ENCODE measurements at regions not wholly inside any gene's neighbourhood (a gene's known extent, or its start where the extent isn't known, plus 50 kb on each side); places are given as distances from the start of the nearest gene placed in this dataset.

DNA sequence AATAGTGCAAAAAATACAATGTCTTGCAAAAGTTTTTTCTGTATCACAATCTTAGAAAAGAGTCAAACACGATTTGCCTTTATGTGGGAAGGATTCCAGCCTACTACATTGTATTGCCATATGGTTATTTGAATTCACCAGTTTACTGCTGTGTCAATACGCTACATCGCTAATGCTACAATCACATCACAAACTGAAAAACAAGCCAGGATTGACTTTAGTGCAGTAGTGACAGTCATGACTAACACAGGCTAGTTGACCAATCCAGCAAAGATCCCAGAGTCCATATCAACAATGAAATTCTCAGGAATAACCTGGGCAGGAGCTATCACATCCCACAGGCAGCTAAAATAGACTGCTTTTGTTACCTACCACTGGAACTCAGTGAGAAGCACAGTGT, 67.0 kb downstream of the IL12A start:
- Histone ChIP-seq H4K5ac (ENCODE audit: insufficient read length, low read depth, low read length) (no peak overlapping the region), H2AFZ (ENCODE audit: low read length) (no peak overlapping the region), H2BK12ac (ENCODE audit: low read depth, low read length) (no peak overlapping the region), H3K9me3 (ENCODE audit: insufficient read depth in 2 of 2, low read depth in 1 of 2, low read length in 1 of 2) (peaks cover 0 to 5% of the 10 kb centered on the region in 2 experiments; a peak in 1 of 4 replicates), H3K79me2 (ENCODE audit: control insufficient read depth in 1 of 2, insufficient read depth in 2 of 2, low read length in 2 of 2) (no peaks in the 10 kb centered on the region), H3K4me2 (ENCODE audit: insufficient read depth in 1 of 2, low read depth in 2 of 2, low read length in 2 of 2) (no peak overlapping the region), H3K9ac (replicated peaks in 1 of 4; ENCODE audit: extremely low read depth in 1 of 4, low read depth in 3 of 4, low read length in 3 of 4) (no peak overlapping the region), H3K56ac (replicated peaks; ENCODE audit: insufficient read length, low read depth, low read length) (no peak overlapping the region), H3K27me3 (replicated peaks in 1 of 4; ENCODE audit: control insufficient read depth in 3 of 4, extremely low read depth in 1 of 4, insufficient read depth in 3 of 4, low read length in 3 of 4) (no peaks in the 10 kb centered on the region), H3K23ac (ENCODE audit: insufficient read length) (no peak overlapping the region), H2BK120ac (replicated peaks; ENCODE audit: low read depth, low read length) (no peak overlapping the region), H2BK20ac (ENCODE audit: low read length) (no peak overlapping the region), H4K20me1 (replicated peaks in 1 of 2; ENCODE audit: control insufficient read depth in 1 of 2, insufficient read depth in 2 of 2, low read length in 2 of 2) (no peaks in the 10 kb centered on the region), H3K4me1 (replicated peaks in 1 of 4; ENCODE audit: control insufficient read depth in 3 of 4, insufficient read depth in 4 of 4, low read length in 3 of 4) (no peaks in the 10 kb centered on the region), H2BK15ac (ENCODE audit: low read length) (no peak overlapping the region), H3K14ac (ENCODE audit: insufficient read length) (no peak overlapping the region), H3K18ac (ENCODE audit: extremely low read depth, low read length) (no peak overlapping the region), H3K79me1 (ENCODE audit: low read depth, low read length) (no peaks in the 10 kb centered on the region; the same call in 1 of the 2 replicates), H3K27ac (ENCODE audit: low read depth, low read length) (no peak overlapping the region), H4K8ac (ENCODE audit: extremely low read depth, insufficient read depth, low read length) (no peak overlapping the region), H2AK5ac (ENCODE audit: low read depth, low read length) (no peak overlapping the region), H3K4me3 (ENCODE audit: extremely low read depth in 1 of 4, insufficient read depth in 2 of 4, low read depth in 3 of 4, low read length in 4 of 4) (no peak overlapping the region), H3K23me2 (ENCODE audit: low read depth, low read length) (no peaks in the 10 kb centered on the region), H3K4ac (replicated peaks; ENCODE audit: insufficient read length, low read depth, low read length) (no peak overlapping the region), H3K36me3 (ENCODE audit: control insufficient read depth in 2 of 4, insufficient read depth in 4 of 4, low read length in 3 of 4) (no peaks in the 10 kb centered on the region), H4K91ac (replicated peaks; ENCODE audit: insufficient read length, low read length) (no peak overlapping the region), H2BK5ac (ENCODE audit: low read depth, low read length) (no peak overlapping the region)
- DNase-seq (ENCODE audit: low read depth in 1 of 2, low spot score in 2 of 2): no peak
- FAIRE-seq: no peak
- POLR2A ChIA-PET (ENCODE audit: partially characterized antibody): no interaction called here
- CTCF ChIA-PET (ENCODE audit: partially characterized antibody): interaction anchor here (0.6 to 1.0 kb wide), 3 partner anchors 9 to 132 kb away, joined by 3 to 4 read pairs (median 3); no protein-coding TSS in a partner anchor
- WGBS, 2 experiments (ENCODE audit: extremely low coverage in 1 of 2, insufficient coverage in 1 of 2, insufficient read length in 1 of 2, insufficient replicate concordance in 2 of 2, low coverage in 1 of 2, low lambda C conversion rate in 2 of 2, missing lambda C conversion rate in 1 of 2): 98% methylated on average over 3 of the region's 3 CpGs; no CpG with 5 or more reads in 1 of the 2 experiments
- no peak for TF ChIP-seq SAP30 (IDR thresholded peaks at IDR 0.05; ENCODE audit: insufficient read depth, insufficient replicate concordance, low read length)
- no peak for TF ChIP-seq BRCA1 (IDR thresholded peaks at IDR 0.05; ENCODE audit: low read depth, low read length)
- TF ChIP-seq POLR2A (IDR thresholded peaks at IDR 0.05; ENCODE audit: control extremely low read depth in 1 of 2, low read depth in 2 of 2, low read length in 2 of 2): no peak
- TF ChIP-seq SP1 (IDR thresholded peaks at IDR 0.05; ENCODE audit: low read depth, low read length): no peak
- no peak for TF ChIP-seq MAFK (IDR thresholded peaks at IDR 0.05; ENCODE audit: low read depth, low read length)
- no peak for TF ChIP-seq PHF8 (conservative IDR thresholded peaks at IDR 0.05; ENCODE audit: low read depth, low read length)
- TF ChIP-seq EGR1 (IDR thresholded peaks at IDR 0.05; ENCODE audit: borderline replicate concordance, low read depth, low read length): no peak
- no peak for TF ChIP-seq EP300 (IDR thresholded peaks at IDR 0.05; ENCODE audit: borderline replicate concordance in 1 of 2, low read depth in 2 of 2, low read length in 2 of 2)
- no peak for TF ChIP-seq KDM1A (IDR thresholded peaks at IDR 0.05; ENCODE audit: borderline replicate concordance, low read length)
- TF ChIP-seq SRF (IDR thresholded peaks at IDR 0.05; ENCODE audit: low read depth, low read length): no peak
- TF ChIP-seq BCL11A (IDR thresholded peaks at IDR 0.05; ENCODE audit: low read depth in 2 of 2, low read length in 2 of 2): no peak
- no peak for TF ChIP-seq SP2 (IDR thresholded peaks at IDR 0.05; ENCODE audit: low read length)
- no peak for TF ChIP-seq HDAC2 (IDR thresholded peaks at IDR 0.05; ENCODE audit: borderline replicate concordance in 1 of 2, low read depth in 2 of 2, low read length in 2 of 2)
- no peak for TF ChIP-seq TAF7 (optimal IDR thresholded peaks at IDR 0.05; ENCODE audit: borderline replicate concordance, low read depth, low read length)

Measured in H1 (cell line).